ENCODE measurements at regions not wholly inside any gene's neighbourhood (a gene's known extent, or its start where the extent isn't known, plus 50 kb on each side); places are given as distances from the start of the nearest gene placed in this dataset.
"Not testable (repeated sequence)": the region's sequence is repeated elsewhere in the genome, so short reads cannot be mapped to it uniquely, and the experiment has no call there.

DNA sequence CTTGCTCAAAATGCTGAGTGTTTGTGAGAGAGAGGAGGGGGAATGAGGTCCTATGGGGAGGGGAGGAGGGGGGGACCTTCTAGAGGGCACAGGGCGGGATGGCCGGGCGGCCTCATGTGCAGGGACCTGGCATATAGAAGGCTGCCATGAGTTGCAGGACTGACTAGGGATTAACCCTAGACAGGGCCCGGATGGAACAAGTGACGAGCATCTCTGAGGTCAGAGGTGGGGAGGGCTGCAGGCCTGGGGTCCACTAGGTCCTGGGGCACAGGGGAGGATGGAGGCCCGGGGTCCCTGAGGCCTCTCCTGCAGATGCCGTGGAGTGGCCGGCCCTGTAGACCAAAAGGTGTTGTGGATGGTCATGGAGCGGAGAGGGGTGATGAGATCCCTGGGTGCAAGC is 104.0 kb upstream of the EIF5 start:
- POLR2A ChIA-PET, result no interaction called here
- CTCF ChIA-PET, result no interaction called here
- H3K4me3 ChIP-seq (ENCODE audit: low read depth, low read length), result no peak overlapping the region
- TF ChIP-seq, protein P1, sequence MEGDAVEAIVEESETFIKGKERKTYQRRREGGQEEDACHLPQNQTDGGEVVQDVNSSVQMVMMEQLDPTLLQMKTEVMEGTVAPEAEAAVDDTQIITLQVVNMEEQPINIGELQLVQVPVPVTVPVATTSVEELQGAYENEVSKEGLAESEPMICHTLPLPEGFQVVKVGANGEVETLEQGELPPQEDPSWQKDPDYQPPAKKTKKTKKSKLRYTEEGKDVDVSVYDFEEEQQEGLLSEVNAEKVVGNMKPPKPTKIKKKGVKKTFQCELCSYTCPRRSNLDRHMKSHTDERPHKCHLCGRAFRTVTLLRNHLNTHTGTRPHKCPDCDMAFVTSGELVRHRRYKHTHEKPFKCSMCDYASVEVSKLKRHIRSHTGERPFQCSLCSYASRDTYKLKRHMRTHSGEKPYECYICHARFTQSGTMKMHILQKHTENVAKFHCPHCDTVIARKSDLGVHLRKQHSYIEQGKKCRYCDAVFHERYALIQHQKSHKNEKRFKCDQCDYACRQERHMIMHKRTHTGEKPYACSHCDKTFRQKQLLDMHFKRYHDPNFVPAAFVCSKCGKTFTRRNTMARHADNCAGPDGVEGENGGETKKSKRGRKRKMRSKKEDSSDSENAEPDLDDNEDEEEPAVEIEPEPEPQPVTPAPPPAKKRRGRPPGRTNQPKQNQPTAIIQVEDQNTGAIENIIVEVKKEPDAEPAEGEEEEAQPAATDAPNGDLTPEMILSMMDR (IDR thresholded peaks at IDR 0.05; ENCODE audit: insufficient read depth, low read length, missing control alignments), result no peak
- no peak for DNase-seq (ENCODE audit: low read depth, low spot score)

- ChIA-PET CTCF (no interaction called here), POLR2A (no interaction called here)
- H3K4me3 ChIP-seq (ENCODE audit: low read depth, low read length), result no peak overlapping the region
- TF ChIP-seq, protein P1 (IDR thresholded peaks at IDR 0.05; ENCODE audit: insufficient read depth, low read length, missing control alignments), result no peak
- DNase-seq (ENCODE audit: low read depth, low spot score), result no peak
These were observed 103.2 kb upstream of the EIF5 start for GRCh38 chr14:103230658-103231334.

- H3K4me3 ChIP-seq (ENCODE audit: low read depth, low read length), result no peak overlapping the region
- CTCF ChIA-PET, result no interaction called here
- no peak for DNase-seq (ENCODE audit: low read depth, low spot score)
- TF ChIP-seq, protein P1 (IDR thresholded peaks at IDR 0.05; ENCODE audit: insufficient read depth, low read length, missing control alignments), result no peak
- POLR2A ChIA-PET, result no interaction called here
These were observed 102.5 kb upstream of the EIF5 start for GRCh38 chr14:103231376-103232019.

GRCh38 chr14:103232031-103232808 is 101.8 kb upstream of the EIF5 start:
- TF ChIP-seq, protein P1 (IDR thresholded peaks at IDR 0.05; ENCODE audit: insufficient read depth, low read length, missing control alignments), result no peak
- DNase-seq (ENCODE audit: low read depth, low spot score), result no peak
- POLR2A ChIA-PET, result no interaction called here
- CTCF ChIA-PET, result no interaction called here
- no peak overlapping the region for H3K4me3 ChIP-seq (ENCODE audit: low read depth, low read length)

GRCh38 chr14:103232831-103233319 is 101.2 kb upstream of the EIF5 start:
- H3K4me3 ChIP-seq (ENCODE audit: low read depth, low read length), result no peak overlapping the region
- ChIA-PET POLR2A (no interaction called here), CTCF (no interaction called here)
- DNase-seq (ENCODE audit: low read depth, low spot score), result no peak
- TF ChIP-seq, protein P1 (IDR thresholded peaks at IDR 0.05; ENCODE audit: insufficient read depth, low read length, missing control alignments), result no peak

GRCh38 chr14:103233328-103233727 is 100.7 kb upstream of the EIF5 start:
- H3K4me3 ChIP-seq (ENCODE audit: low read depth, low read length), result no peak overlapping the region
- ChIA-PET POLR2A (no interaction called here), CTCF (no interaction called here)
- no peak for DNase-seq (ENCODE audit: low read depth, low spot score)
- TF ChIP-seq, protein P1 (IDR thresholded peaks at IDR 0.05; ENCODE audit: insufficient read depth, low read length, missing control alignments), result no peak

DNA sequence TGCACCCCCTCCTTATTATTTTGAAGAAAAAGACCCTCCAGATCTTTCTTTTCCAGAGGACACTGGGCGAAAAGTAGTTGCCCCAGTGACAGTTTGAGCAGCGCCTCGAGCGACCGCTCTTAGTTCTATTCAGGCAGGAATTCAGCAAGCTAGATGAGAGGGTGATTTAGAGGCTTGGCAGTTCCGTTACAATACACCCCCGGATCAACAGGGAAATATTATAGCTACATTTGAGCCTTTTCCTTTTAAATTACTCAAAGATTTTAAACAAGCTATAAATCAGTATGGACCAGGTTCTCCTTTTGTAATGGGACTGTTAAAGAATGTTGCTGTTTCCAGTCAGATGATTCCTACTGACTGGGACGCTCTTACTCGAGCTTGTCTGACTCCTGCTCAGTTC is 99.2 kb upstream of the EIF5 start:
- H3K4me3 ChIP-seq (ENCODE audit: low read depth, low read length); DNase-seq (ENCODE audit: low read depth, low spot score); POLR2A ChIA-PET: not testable (repeated sequence)
- CTCF ChIA-PET, result interaction anchor here (0.7 to 1.5 kb wide), 3 partner anchors 51 to 62 kb away, joined by 3 read pairs; no protein-coding TSS in a partner anchor

DNA sequence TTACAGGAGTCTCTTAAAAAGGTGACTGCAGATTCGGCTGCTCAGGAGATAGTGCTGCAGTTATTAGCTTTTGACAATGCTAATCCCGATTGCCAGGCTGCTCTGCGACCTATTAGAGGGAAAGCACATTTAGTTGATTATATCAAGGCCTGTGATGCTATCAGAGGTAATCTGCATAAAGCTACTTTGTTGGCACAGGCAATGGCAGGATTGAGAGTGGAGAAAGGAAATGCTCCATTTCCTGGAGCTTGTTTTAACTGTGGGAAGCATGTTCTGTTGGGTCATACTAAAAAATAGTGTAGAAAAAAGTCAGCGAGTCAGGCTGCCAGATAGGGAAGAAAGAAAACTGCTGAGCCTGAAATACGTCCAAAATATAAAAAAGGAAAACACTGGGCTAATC is 98.5 kb upstream of the EIF5 start:
- not testable (repeated sequence) for H3K4me3 ChIP-seq (ENCODE audit: low read depth, low read length); DNase-seq (ENCODE audit: low read depth, low spot score)
- CTCF ChIA-PET, result interaction anchor here (0.7 to 1.5 kb wide), 3 partner anchors 52 to 63 kb away, joined by 3 read pairs; no protein-coding TSS in a partner anchor
- POLR2A ChIA-PET, result interaction anchor here (0.6 kb wide), 1 partner anchor 12 kb away, joined by 3 read pairs; no protein-coding TSS in a partner anchor
